ENCODE measurements at regions not wholly inside any gene's neighbourhood (a gene's known extent, or its start where the extent isn't known, plus 50 kb on each side); places are given as distances from the start of the nearest gene placed in this dataset.

DNA sequence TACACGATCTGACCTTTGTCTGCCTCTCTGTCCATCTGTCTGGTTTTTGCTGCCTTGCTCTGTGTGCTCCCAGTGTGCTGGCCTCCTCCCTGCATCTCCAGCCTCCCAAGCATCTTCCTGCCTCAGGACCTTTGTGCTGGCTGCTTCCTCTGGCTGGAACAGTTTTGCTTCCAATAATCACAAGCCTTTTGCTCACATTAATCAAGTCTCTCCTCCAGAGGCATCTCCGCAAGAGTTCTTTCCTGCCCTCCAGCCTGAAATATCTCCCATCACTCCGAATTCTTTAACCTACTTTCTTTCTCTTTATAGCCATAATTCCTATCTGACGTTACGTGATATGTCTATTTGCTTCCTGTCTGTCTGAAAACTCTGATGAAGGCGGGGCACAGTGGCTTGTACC lies 267.1 kb downstream of the ABCC12 start:
- TF ChIP-seq, protein P1, sequence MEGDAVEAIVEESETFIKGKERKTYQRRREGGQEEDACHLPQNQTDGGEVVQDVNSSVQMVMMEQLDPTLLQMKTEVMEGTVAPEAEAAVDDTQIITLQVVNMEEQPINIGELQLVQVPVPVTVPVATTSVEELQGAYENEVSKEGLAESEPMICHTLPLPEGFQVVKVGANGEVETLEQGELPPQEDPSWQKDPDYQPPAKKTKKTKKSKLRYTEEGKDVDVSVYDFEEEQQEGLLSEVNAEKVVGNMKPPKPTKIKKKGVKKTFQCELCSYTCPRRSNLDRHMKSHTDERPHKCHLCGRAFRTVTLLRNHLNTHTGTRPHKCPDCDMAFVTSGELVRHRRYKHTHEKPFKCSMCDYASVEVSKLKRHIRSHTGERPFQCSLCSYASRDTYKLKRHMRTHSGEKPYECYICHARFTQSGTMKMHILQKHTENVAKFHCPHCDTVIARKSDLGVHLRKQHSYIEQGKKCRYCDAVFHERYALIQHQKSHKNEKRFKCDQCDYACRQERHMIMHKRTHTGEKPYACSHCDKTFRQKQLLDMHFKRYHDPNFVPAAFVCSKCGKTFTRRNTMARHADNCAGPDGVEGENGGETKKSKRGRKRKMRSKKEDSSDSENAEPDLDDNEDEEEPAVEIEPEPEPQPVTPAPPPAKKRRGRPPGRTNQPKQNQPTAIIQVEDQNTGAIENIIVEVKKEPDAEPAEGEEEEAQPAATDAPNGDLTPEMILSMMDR (IDR thresholded peaks at IDR 0.05; ENCODE audit: borderline replicate concordance, control extremely low read depth, extremely low read depth, insufficient read depth, missing control alignments): no peak
- in situ Hi-C loops (cut with MboI; ENCODE audit: low sequenced_read_pairs, unreplicated experiment): no loop called here
- DNase-seq (ENCODE audit: low spot score): no peak

DNA sequence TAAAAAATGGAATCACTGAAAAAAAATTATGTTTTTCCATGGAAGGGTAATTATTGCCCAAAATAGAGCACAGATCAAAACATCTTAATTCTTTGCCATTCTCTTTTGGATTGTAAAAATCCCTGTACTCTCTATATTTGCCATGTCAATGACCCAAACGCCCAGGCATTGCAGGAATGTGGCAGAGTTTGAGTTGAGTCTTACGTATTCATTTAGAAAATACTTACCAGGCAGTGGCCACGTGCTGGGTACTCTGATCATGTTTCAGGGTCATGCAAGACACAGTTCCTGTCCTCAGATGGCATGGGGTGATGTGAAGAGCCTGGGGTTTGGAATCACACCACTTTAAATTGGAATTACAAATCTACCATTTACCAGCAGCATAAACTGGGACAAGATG lies 267.7 kb downstream of the ABCC12 start:
- in situ Hi-C loops (cut with MboI; ENCODE audit: low sequenced_read_pairs, unreplicated experiment): no loop called here

DNA sequence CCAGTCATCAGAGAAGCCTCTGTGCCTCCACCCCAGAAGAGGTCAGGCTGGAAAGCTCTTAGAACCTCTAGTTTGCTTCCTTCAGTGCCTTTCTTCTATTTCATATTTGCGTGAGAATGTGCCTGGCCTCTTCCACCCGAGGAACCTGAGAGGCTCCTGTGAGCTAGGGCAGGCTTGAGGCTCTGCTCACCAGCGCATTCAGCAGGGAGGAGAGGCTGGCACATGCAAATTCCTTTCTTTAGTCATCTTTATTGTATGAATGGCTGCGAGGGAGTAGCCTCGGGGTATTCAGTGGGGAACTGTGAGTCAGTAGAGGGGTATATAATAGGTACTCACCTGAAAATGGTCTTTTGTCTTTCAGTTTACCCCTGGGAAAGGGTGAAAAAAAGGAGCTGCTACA lies 268.3 kb downstream of the ABCC12 start:
- in situ Hi-C loops (cut with MboI; ENCODE audit: low sequenced_read_pairs, unreplicated experiment): no loop called here
- TF ChIP-seq, protein P1 (IDR thresholded peaks at IDR 0.05; ENCODE audit: borderline replicate concordance, control extremely low read depth, extremely low read depth, insufficient read depth, missing control alignments): no peak
- no peak for DNase-seq (ENCODE audit: low spot score)

More for the DNA sequence above, 267.7 kb downstream of the ABCC12 start:
- no peak for DNase-seq (ENCODE audit: low spot score)
- TF ChIP-seq, protein P1 (IDR thresholded peaks at IDR 0.05; ENCODE audit: borderline replicate concordance, control extremely low read depth, extremely low read depth, insufficient read depth, missing control alignments): no peak

DNA sequence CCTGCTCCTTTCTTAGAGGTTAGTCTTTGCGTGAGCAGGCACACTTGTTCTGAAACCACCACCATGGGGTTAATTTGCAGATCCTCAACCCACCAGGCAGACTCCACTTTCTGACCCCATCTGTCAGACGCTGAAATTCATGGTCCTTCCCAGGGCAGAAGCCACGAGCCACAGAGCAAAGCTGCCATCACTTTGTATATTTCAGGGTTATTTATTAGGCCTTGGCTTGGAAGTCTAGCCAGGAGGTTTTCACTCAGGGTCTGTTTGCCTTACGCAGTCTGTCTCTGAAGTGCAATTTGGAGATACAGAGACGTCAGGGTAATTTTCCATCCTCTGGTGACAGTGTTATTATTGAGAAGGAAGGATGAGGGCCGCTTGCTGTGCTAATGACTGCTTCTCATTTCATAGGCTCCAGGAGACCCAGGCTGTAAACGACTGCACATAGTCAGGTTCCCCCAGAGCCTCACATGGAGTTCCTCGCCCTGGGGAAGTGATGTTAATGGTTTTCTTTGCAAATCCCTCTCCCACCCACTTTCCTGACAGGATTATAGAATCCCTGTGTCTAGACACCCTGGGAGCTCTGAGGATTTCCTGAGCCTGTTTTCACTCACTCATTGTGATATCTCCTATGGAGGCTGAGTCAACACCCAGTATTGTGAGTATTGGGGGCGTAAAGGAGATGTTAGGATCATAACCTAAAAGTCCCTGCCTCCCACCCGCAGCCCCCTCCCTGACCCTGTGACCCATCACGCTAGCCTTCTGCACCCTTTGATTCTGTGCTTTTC lies 269.0 kb downstream of the ABCC12 start:
- TF ChIP-seq, protein P1 (IDR thresholded peaks at IDR 0.05; ENCODE audit: borderline replicate concordance, control extremely low read depth, extremely low read depth, insufficient read depth, missing control alignments): no peak
- DNase-seq (ENCODE audit: low spot score): no peak
- in situ Hi-C loops (cut with MboI; ENCODE audit: low sequenced_read_pairs, unreplicated experiment): no loop called here

DNA sequence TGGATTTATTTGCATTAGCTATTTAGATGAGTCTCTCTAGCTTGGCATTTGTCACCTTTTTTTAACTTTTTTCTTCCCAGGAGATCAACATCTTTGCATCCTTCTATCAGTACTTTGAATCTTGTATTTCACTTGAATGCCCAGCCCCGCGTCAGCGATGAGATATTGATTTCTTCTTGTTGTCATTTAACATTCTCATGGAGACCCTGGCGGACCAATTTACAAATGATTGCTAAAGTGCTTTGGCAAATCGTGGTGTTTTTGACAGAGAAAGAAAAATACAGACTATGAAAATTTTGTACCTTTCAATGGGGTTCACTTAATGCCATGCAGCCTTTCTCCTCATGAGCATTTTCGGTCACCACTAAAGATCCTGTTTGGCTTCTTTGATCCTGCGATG lies 269.7 kb downstream of the ABCC12 start:
- TF ChIP-seq, protein P1 (IDR thresholded peaks at IDR 0.05; ENCODE audit: borderline replicate concordance, control extremely low read depth, extremely low read depth, insufficient read depth, missing control alignments): no peak
- DNase-seq (ENCODE audit: low spot score): no peak
- in situ Hi-C loops (cut with MboI; ENCODE audit: low sequenced_read_pairs, unreplicated experiment): no loop called here

DNA sequence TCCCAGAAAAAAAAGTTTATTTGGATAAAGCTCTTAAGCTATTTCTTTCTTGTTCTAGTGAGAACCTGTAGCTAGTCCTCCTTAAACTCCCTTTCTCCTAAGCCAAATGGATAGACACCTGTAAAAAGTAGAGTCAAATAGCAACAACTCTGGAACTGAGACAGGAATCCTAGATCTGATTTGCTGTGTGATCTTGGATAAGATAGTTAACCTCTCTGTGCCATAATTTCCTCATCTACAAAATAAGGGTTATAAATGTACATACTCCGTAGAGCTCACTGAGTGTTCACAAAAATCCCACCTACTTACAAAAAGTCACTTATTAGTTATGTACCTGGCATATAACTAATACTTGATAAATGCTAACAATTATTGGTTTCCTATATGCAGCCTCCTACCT lies 270.3 kb downstream of the ABCC12 start:
- no peak for DNase-seq (ENCODE audit: low spot score)
- in situ Hi-C loops (cut with MboI; ENCODE audit: low sequenced_read_pairs, unreplicated experiment): no loop called here
- TF ChIP-seq, protein P1 (IDR thresholded peaks at IDR 0.05; ENCODE audit: borderline replicate concordance, control extremely low read depth, extremely low read depth, insufficient read depth, missing control alignments): no peak
